ENCODE measurements at regions not wholly inside any gene's neighbourhood (a gene's known extent, or its start where the extent isn't known, plus 50 kb on each side); places are given as distances from the start of the nearest gene placed in this dataset.

- TF ChIP-seq KDM1A (IDR thresholded peaks at IDR 0.05; ENCODE audit: borderline replicate concordance, low read length) = no peak
- no peak for TF ChIP-seq CBX5 (IDR thresholded peaks at IDR 0.05; ENCODE audit: low read depth, low read length)
Observed at GRCh38 chr4:22593933-22594332, 78.1 kb upstream of the ADGRA3 start (continued).

All from H1 (cell line).